Gastrocnemius medialis (tissue), 4 donors: ENCODE measurements at regions not wholly inside any gene's neighbourhood (a gene's known extent, or its start where the extent isn't known, plus 50 kb on each side); places are given as distances from the start of the nearest gene placed in this dataset.

Experiments
- ATAC-seq, 2 donors: fragments of 150-250 bp; one replicate each; pipeline ENCODE4 v1.9.1; 2016
- DNase-seq, 2 donors: peaks; one replicate each; pipeline ENCODE4 v3.0.0-alpha.2; 2019
- H3K27ac ChIP-seq, 4 donors: fragments of 200-600 bp; sonication (generic); 1 replicate in 1 of 4; 2 replicates in 3 of 4; pipeline ENCODE4 v1.5.1; 2016 to 2018; ENCODE audit warnings: mild to moderate bottlenecking in 2 of 4, moderate library complexity in 1 of 4
- H3K27me3 ChIP-seq, 3 donors: fragments of 200-600 bp; sonication (generic) in 2 of 3; 1 replicate in 1 of 3; 2 replicates in 2 of 3; pipeline versions ENCODE4 v1.5.1 to v1.6.0; 2016 to 2019; ENCODE audit warnings: mild to moderate bottlenecking in 1 of 3, moderate library complexity in 1 of 3
- H3K36me3 ChIP-seq, 2 donors: fragments of 200-600 bp; sonication (generic) in 1 of 2; one replicate each; pipeline ENCODE4 v1.5.1; 2017 to 2018
- H3K4me1 ChIP-seq, 2 donors: fragments of 200-600 bp; sonication (generic) in 1 of 2; one replicate each; pipeline ENCODE4 v1.5.1; 2016 to 2017; ENCODE audit warnings: mild to moderate bottlenecking in 2 of 2
- H3K4me3 ChIP-seq, 4 donors: fragments of 200-600 bp; sonication (generic) in 3 of 4; 1 replicate in 1 of 4; 2 replicates in 3 of 4; pipeline ENCODE4 v1.5.1; 2016 to 2019; ENCODE audit warnings: mild to moderate bottlenecking in 2 of 4
- H3K9me3 ChIP-seq, 3 donors: fragments of 200-600 bp; sonication (generic) in 2 of 3; 1 replicate in 1 of 3; 2 replicates in 2 of 3; pipeline ENCODE4 v1.5.1; 2016 to 2019
- CTCF ChIP-seq, 5 experiments: fragments of 450-650 bp in 3 of 5; fragments of 200-600 bp in 2 of 5; sonication (generic) in 2 of 5; IDR thresholded peaks in 4 of 5; conservative IDR thresholded peaks in 1 of 5; 1 replicate in 4 of 5; 2 replicates in 1 of 5; pipeline ENCODE4 v1.5.1; 2016 to 2019; ENCODE audit warnings: antibody characterized with exemption in 5 of 5, mild to moderate bottlenecking in 3 of 5, moderate library complexity in 3 of 5
- POLR2A ChIP-seq, 2 donors: fragments of 450-650 bp; IDR thresholded peaks; one replicate each; pipeline ENCODE4 v1.6.1; 2017; ENCODE audit warnings: antibody characterized with exemption in 2 of 2, mild to moderate bottlenecking in 2 of 2, moderate library complexity in 2 of 2
- in situ Hi-C, 4 donors: fragments of 200-750 bp; cut with MboI; loops; one replicate each; pipeline versions ENCODE4 v1.15.0 to v1.8.0; 2017; ENCODE audit warnings: low sequenced_read_pairs in 4 of 4
- intact Hi-C: fragments of 100-400 bp; cut with DNase I; formaldehyde crosslinking; loops from one replicate; pipeline ENCODE4 v1.15.1; 2023; ENCODE audit warnings: low total_unique reads

- DNase-seq: no peak
- no peaks in the 10 kb centered on the region for H3K36me3 ChIP-seq
- no peaks in the 10 kb centered on the region for H3K27me3 ChIP-seq
- in situ Hi-C loops: no loop called here
- no peak overlapping the region for H3K4me3 ChIP-seq
- no peaks in the 10 kb centered on the region for H3K9me3 ChIP-seq
- no peak for TF ChIP-seq CTCF (IDR thresholded peaks at IDR 0.05 in 4 of 5, conservative IDR thresholded peaks at IDR 0.05 in 1 of 5)
- intact Hi-C loops: no loop called here
- no peak overlapping the region for H3K27ac ChIP-seq
- no peaks in the 10 kb centered on the region for H3K4me1 ChIP-seq
- ATAC-seq: no peak
Observed at GRCh38 chr10:57959318-57960006, 308.2 kb downstream of the IPMK start.

GRCh38 chr10:57955076-57955475, 312.6 kb downstream of the IPMK start:
- intact Hi-C loops: no loop called here
- no peak for ATAC-seq
- H3K27me3 ChIP-seq: no peaks in the 10 kb centered on the region
- no peak overlapping the region for H3K27ac ChIP-seq
- no peak overlapping the region for H3K4me3 ChIP-seq
- no peaks in the 10 kb centered on the region for H3K36me3 ChIP-seq
- H3K4me1 ChIP-seq: no peaks in the 10 kb centered on the region
- no peak for TF ChIP-seq CTCF (IDR thresholded peaks at IDR 0.05 in 4 of 5, conservative IDR thresholded peaks at IDR 0.05 in 1 of 5)
- no peak for TF ChIP-seq POLR2A (IDR thresholded peaks at IDR 0.05)
- no peaks in the 10 kb centered on the region for H3K9me3 ChIP-seq
- in situ Hi-C loops: no loop called here
- no peak for DNase-seq

GRCh38 chr10:57952741-57953140, 315.0 kb downstream of the IPMK start:
- no peak for TF ChIP-seq POLR2A (IDR thresholded peaks at IDR 0.05)
- TF ChIP-seq CTCF (IDR thresholded peaks at IDR 0.05 in 4 of 5, conservative IDR thresholded peaks at IDR 0.05 in 1 of 5): no peak
- Histone ChIP-seq H3K27ac (no peak overlapping the region), H3K27me3 (no peaks in the 10 kb centered on the region), H3K4me3 (no peak overlapping the region), H3K36me3 (no peaks in the 10 kb centered on the region), H3K4me1 (no peaks in the 10 kb centered on the region), H3K9me3 (no peaks in the 10 kb centered on the region)
- ATAC-seq: no peak
- intact Hi-C loops: no loop called here
- in situ Hi-C loops: no loop called here
- DNase-seq: no peak

GRCh38 chr10:57950442-57950974, 317.2 kb downstream of the IPMK start:
- no peaks in the 10 kb centered on the region for H3K4me1 ChIP-seq
- H3K9me3 ChIP-seq: no peaks in the 10 kb centered on the region
- DNase-seq (no peak), ATAC-seq (no peak)
- H3K4me3 ChIP-seq: no peak overlapping the region
- TF ChIP-seq POLR2A (IDR thresholded peaks at IDR 0.05) (no peak), CTCF (IDR thresholded peaks at IDR 0.05 in 4 of 5, conservative IDR thresholded peaks at IDR 0.05 in 1 of 5) (no peak)
- in situ Hi-C loops (no loop called here), intact Hi-C loops (no loop called here)
- no peak overlapping the region for H3K27ac ChIP-seq
- no peaks in the 10 kb centered on the region for H3K36me3 ChIP-seq
- no peaks in the 10 kb centered on the region for H3K27me3 ChIP-seq

GRCh38 chr10:57948796-57949195, 318.9 kb downstream of the IPMK start:
- intact Hi-C loops (no loop called here), in situ Hi-C loops (no loop called here)
- no peaks in the 10 kb centered on the region for H3K36me3 ChIP-seq
- H3K27ac ChIP-seq: no peak overlapping the region
- no peaks in the 10 kb centered on the region for H3K27me3 ChIP-seq
- DNase-seq (no peak), ATAC-seq (no peak)
- H3K4me1 ChIP-seq: no peaks in the 10 kb centered on the region
- TF ChIP-seq CTCF (IDR thresholded peaks at IDR 0.05 in 4 of 5, conservative IDR thresholded peaks at IDR 0.05 in 1 of 5): no peak
- no peak for TF ChIP-seq POLR2A (IDR thresholded peaks at IDR 0.05)
- H3K9me3 ChIP-seq: no peaks in the 10 kb centered on the region
- H3K4me3 ChIP-seq: no peak overlapping the region
